HepG2 (cell line): ENCODE measurements at regions not wholly inside any gene's neighbourhood (a gene's known extent, or its start where the extent isn't known, plus 50 kb on each side); places are given as distances from the start of the nearest gene placed in this dataset.

Source experiments
- ETV6 ChIP-seq: sonication (generic); formaldehyde crosslinking; conservative IDR thresholded peaks from 2 replicates; pipeline ENCODE4 v1.4.0; 2020; ENCODE audit warnings: missing genetic modification reagents
- GABPB1 ChIP-seq: IDR thresholded peaks from 2 replicates; pipeline ENCODE4 v1.6.1; 2016; ENCODE audit warnings: mild to moderate bottlenecking, missing genetic modification reagents, moderate library complexity, missing compliant biosample characterization
- MYPOP ChIP-seq: sonication (generic); formaldehyde crosslinking; IDR thresholded peaks from 2 replicates; pipeline ENCODE4 v1.8.1; 2023; ENCODE audit warnings: mild to moderate bottlenecking, moderate library complexity, missing genetic modification reagents
- NFIB ChIP-seq: sonication (generic); formaldehyde crosslinking; IDR thresholded peaks from 2 replicates; pipeline ENCODE4 v1.9.0; 2021; ENCODE audit warnings: missing genetic modification reagents, mild to moderate bottlenecking, borderline replicate concordance
- REST ChIP-seq, 2 experiments: IDR thresholded peaks; 2 replicates each; pipeline ENCODE4 v1.6.1; 2011 to 2012; ENCODE audit warnings: low read length in 2 of 2, borderline replicate concordance in 1 of 2, low read depth in 1 of 2, mild to moderate bottlenecking in 1 of 2, moderate library complexity in 1 of 2
- TCF7 ChIP-seq: sonication (generic); IDR thresholded peaks from 2 replicates; pipeline ENCODE4 v1.6.1; 2016; ENCODE audit warnings: antibody characterized with exemption, low read depth
- TOPORS ChIP-seq: sonication (generic); formaldehyde crosslinking; IDR thresholded peaks from 2 replicates; pipeline ENCODE4 v1.8.0; 2023; ENCODE audit warnings: mild to moderate bottlenecking, missing genetic modification reagents
- ZNF224 ChIP-seq: sonication (generic); formaldehyde crosslinking; IDR thresholded peaks from 2 replicates; pipeline ENCODE4 v1.5.0; 2020; ENCODE audit warnings: mild to moderate bottlenecking, missing genetic modification reagents
- ZNF33B ChIP-seq: sonication (generic); formaldehyde crosslinking; IDR thresholded peaks from 2 replicates; pipeline ENCODE4 v1.5.1; 2020; ENCODE audit warnings: mild to moderate bottlenecking, missing genetic modification reagents
- ZNF496 ChIP-seq: sonication (generic); formaldehyde crosslinking; IDR thresholded peaks from 2 replicates; pipeline ENCODE4 v1.8.1; 2023; ENCODE audit warnings: mild to moderate bottlenecking, moderate library complexity, missing genetic modification reagents; ENCODE audit not compliant: insufficient replicate concordance

- TF ChIP-seq REST (IDR thresholded peaks at IDR 0.05; ENCODE audit: borderline replicate concordance in 1 of 2, low read depth in 1 of 2, low read length in 2 of 2) = no peak
- no peak for TF ChIP-seq ETV6
- TF ChIP-seq ZNF33B = no peak
- no peak for TF ChIP-seq ZNF496 (CRISPR knock-in tag)
- TF ChIP-seq ZNF224 (CRISPR knock-in tag) = no peak
- TF ChIP-seq MYPOP (CRISPR knock-in tag) = no peak
- no peak for TF ChIP-seq TOPORS (CRISPR knock-in tag)
- TF ChIP-seq GABPB1 (CRISPR knock-in tag) = no peak
- no peak for TF ChIP-seq TCF7
- TF ChIP-seq NFIB (CRISPR knock-in tag) = no peak
Observed at GRCh38 chr7:22667562-22668239, 59.3 kb upstream of the IL6 start (continued).
